ENCODE measurements at regions not wholly inside any gene's neighbourhood (a gene's known extent, or its start where the extent isn't known, plus 50 kb on each side); places are given as distances from the start of the nearest gene placed in this dataset.

DNA sequence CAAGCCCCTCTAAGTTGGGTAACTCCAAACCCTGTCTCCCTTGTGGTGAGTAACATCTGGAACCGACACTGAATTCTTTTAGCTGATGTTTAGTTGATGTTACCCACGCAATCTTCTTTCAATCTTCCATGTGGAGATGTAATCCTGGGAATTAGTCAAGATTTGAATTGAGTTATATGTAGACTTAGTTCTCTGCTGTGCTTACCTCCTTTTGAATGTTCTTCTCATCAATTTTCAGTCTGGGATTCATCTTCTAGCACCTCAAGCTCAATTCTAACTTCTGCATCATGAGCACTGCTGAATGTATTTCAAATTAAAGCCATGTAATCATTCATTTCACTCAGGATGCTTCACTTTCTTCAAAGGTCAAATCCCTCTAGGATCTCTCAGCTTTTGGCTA, 270.6 kb downstream of the FAM170A start:
- no peak overlapping the region for H3K4me3 ChIP-seq (ENCODE audit: low read depth, low read length)
- TF ChIP-seq POLR2A (IDR thresholded peaks at IDR 0.05; ENCODE audit: extremely low read depth, insufficient read length) (no peak), MYC (IDR thresholded peaks at IDR 0.05; ENCODE audit: low read depth, low read length) (no peak)
- TF ChIP-seq, protein P1, sequence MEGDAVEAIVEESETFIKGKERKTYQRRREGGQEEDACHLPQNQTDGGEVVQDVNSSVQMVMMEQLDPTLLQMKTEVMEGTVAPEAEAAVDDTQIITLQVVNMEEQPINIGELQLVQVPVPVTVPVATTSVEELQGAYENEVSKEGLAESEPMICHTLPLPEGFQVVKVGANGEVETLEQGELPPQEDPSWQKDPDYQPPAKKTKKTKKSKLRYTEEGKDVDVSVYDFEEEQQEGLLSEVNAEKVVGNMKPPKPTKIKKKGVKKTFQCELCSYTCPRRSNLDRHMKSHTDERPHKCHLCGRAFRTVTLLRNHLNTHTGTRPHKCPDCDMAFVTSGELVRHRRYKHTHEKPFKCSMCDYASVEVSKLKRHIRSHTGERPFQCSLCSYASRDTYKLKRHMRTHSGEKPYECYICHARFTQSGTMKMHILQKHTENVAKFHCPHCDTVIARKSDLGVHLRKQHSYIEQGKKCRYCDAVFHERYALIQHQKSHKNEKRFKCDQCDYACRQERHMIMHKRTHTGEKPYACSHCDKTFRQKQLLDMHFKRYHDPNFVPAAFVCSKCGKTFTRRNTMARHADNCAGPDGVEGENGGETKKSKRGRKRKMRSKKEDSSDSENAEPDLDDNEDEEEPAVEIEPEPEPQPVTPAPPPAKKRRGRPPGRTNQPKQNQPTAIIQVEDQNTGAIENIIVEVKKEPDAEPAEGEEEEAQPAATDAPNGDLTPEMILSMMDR (IDR thresholded peaks at IDR 0.05; ENCODE audit: low read depth, low read length), result no peak
- TF ChIP-seq, protein P2, sequence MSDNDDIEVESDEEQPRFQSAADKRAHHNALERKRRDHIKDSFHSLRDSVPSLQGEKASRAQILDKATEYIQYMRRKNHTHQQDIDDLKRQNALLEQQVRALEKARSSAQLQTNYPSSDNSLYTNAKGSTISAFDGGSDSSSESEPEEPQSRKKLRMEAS (IDR thresholded peaks at IDR 0.05; ENCODE audit: low read depth, low read length), result no peak

DNA sequence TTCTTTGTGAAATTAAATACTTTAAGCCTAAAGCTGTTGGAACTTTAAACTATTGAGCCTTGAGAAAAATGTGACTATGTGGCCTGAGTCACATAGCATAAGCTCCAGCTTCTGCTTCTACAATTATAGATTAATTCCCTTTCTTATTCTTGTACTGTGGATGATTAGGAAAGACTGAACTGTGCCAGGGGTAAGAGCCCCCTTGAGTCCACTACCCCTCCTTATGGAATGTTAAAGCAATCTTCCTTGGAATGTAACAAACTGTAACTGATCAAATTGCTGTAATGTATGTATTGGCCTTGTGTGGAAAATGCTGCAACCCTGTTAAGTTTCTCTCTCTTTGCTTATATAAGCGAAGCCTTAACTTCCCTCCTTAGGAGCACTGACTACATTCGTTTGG, 273.2 kb downstream of the FAM170A start:
- no peak overlapping the region for H3K4me3 ChIP-seq (ENCODE audit: low read depth, low read length)
- DNase-seq (ENCODE audit: low read depth), result no peak
- no peak for TF ChIP-seq MYC (IDR thresholded peaks at IDR 0.05; ENCODE audit: low read depth, low read length)
- TF ChIP-seq, protein P2 (IDR thresholded peaks at IDR 0.05; ENCODE audit: low read depth, low read length), result no peak
- TF ChIP-seq, protein P1 (IDR thresholded peaks at IDR 0.05; ENCODE audit: low read depth, low read length), result no peak

More for the DNA sequence above, 270.6 kb downstream of the FAM170A start:
- no peak for DNase-seq (ENCODE audit: low read depth)

DNA sequence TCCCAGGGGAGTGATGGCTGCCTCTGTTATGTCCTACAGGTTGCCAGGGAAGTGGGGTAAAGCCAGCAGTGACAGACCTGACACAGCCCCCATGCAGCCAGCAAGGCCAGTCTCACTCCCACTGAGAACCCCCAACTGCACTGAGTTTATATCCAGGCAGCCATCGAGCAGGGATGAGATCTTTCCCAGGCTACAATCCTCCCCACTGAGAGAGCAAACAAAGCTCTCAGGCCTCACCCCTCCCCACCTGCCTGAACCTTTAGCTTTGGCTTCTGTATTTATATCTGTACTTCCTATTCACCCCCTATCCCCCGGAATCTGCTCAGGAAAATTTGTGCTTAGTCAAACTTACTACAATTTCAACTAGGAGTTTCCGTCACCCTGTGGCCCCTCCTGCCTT, 284.1 kb downstream of the FAM170A start:
- DNase-seq (ENCODE audit: low read depth), result no peak
- H3K4me3 ChIP-seq (ENCODE audit: low read depth, low read length), result no peak overlapping the region
- TF ChIP-seq, protein P2 (IDR thresholded peaks at IDR 0.05; ENCODE audit: low read depth, low read length), result no peak
- TF ChIP-seq MYC (IDR thresholded peaks at IDR 0.05; ENCODE audit: low read depth, low read length) (no peak), POLR2A (IDR thresholded peaks at IDR 0.05; ENCODE audit: extremely low read depth, insufficient read length) (no peak)
- TF ChIP-seq, protein P1 (IDR thresholded peaks at IDR 0.05; ENCODE audit: low read depth, low read length), result no peak

DNA sequence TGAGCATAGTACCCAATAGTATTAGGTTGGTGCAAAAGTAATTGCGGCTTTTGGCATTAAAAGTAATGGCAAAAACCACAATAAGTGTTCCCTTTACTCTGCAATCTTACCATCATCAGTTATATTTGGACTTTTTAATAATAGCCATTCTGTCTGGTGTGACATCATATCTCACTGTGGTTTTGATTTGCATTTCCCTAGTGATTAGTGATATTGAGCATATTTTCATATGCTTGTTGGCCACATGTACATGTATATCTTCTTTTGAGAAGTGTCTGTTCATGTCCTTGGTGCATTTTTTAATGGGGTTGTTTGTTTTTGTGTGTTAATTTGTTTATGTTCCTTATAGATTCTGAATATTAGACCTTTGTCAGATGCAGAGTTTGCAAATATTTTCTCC, 289.9 kb downstream of the FAM170A start:
- DNase-seq (ENCODE audit: low read depth), result no peak
- TF ChIP-seq MYC (IDR thresholded peaks at IDR 0.05; ENCODE audit: low read depth, low read length), result no peak
- TF ChIP-seq, protein P2 (IDR thresholded peaks at IDR 0.05; ENCODE audit: low read depth, low read length), result no peak
- TF ChIP-seq, protein P1 (IDR thresholded peaks at IDR 0.05; ENCODE audit: low read depth, low read length), result no peak
- no peak for TF ChIP-seq POLR2A (IDR thresholded peaks at IDR 0.05; ENCODE audit: extremely low read depth, insufficient read length)
- no peak overlapping the region for H3K4me3 ChIP-seq (ENCODE audit: low read depth, low read length)

DNA sequence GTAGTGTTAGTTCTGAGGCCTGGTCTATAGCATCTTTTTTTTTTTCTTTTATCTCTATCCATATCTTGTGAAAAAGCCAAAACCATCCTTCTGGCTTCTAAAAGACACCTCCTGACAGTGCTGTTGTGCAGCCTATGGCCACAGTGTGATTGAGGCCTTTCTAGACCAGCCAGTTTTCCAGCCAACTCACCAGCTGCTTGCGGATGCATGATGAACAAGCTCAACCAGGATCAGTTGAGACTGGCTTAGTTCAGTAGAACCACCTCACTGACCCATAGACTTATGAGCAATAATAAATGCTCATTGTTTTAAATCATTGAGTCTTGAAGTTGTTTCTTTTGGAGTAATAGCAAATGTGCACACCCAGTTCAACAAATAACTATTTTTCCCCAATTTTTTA, 296.9 kb downstream of the FAM170A start:
- no peak overlapping the region for H3K4me3 ChIP-seq (ENCODE audit: low read depth, low read length)
- no peak for DNase-seq (ENCODE audit: low read depth)
- TF ChIP-seq MYC (IDR thresholded peaks at IDR 0.05; ENCODE audit: low read depth, low read length) (no peak), POLR2A (IDR thresholded peaks at IDR 0.05; ENCODE audit: extremely low read depth, insufficient read length) (no peak)
- TF ChIP-seq, protein P1 (IDR thresholded peaks at IDR 0.05; ENCODE audit: low read depth, low read length), result no peak
- TF ChIP-seq, protein P2 (IDR thresholded peaks at IDR 0.05; ENCODE audit: low read depth, low read length), result no peak

DNA sequence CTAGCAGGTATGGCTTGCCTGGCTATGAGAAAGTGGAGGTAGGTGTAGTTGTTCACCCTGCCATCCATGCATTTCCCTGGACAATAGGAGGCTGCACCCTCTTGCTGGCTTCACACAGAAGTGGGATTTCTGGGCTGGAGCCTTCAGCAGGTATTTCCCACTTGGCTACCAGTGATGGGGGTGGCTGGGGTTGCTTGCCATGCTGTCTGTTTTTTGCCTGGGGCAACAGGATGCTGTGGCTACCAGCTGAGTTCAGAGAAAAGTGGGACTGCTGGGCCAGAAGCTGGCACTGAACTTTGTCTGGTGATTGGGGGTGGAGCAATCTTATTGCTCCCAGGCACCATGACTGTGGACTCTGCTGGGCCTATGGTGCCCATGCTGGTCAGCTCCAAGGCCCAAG, 299.6 kb downstream of the FAM170A start:
- TF ChIP-seq POLR2A (IDR thresholded peaks at IDR 0.05; ENCODE audit: extremely low read depth, insufficient read length), result no peak
- TF ChIP-seq, protein P1 (IDR thresholded peaks at IDR 0.05; ENCODE audit: low read depth, low read length), result no peak
- TF ChIP-seq, protein P2 (IDR thresholded peaks at IDR 0.05; ENCODE audit: low read depth, low read length), result no peak
- DNase-seq (ENCODE audit: low read depth), result no peak
- H3K4me3 ChIP-seq (ENCODE audit: low read depth, low read length), result no peak overlapping the region

Data from NB4 (cell line).